GM19452 (cell line): ENCODE measurements at regions not wholly inside any gene's neighbourhood (a gene's known extent, or its start where the extent isn't known, plus 50 kb on each side); places are given as distances from the start of the nearest gene placed in this dataset.

Experiments
- ATAC-seq: cut with Tn5 transposase; IDR thresholded peaks from one replicate; pipeline ENCODE4 v1.9.1; 2021; ENCODE audit not compliant: unreplicated experiment

GRCh38 chr17:72206376-72206775 lies 85.6 kb downstream of the SOX9 start:
- no peak for ATAC-seq

GRCh38 chr17:72208832-72209231 lies 88.0 kb downstream of the SOX9 start:
- ATAC-seq = no peak

- no peak for ATAC-seq
Observed at GRCh38 chr17:72212041-72212440, 91.2 kb downstream of the SOX9 start.

GRCh38 chr17:72215490-72215889 lies 94.7 kb downstream of the SOX9 start:
- ATAC-seq = no peak

GRCh38 chr17:72215928-72216327 lies 95.1 kb downstream of the SOX9 start:
- ATAC-seq = no peak

GRCh38 chr17:72219137-72219823 lies 98.5 kb downstream of the SOX9 start:
- ATAC-seq = no peak

GRCh38 chr17:72219824-72220493 lies 99.1 kb downstream of the SOX9 start:
- ATAC-seq = no peak

- ATAC-seq = no peak
Observed at GRCh38 chr17:72222661-72223380, 102.0 kb downstream of the SOX9 start.

- ATAC-seq = no peak
Observed at GRCh38 chr17:72223866-72224291, 103.1 kb downstream of the SOX9 start.

GRCh38 chr17:72226322-72226721 lies 105.5 kb downstream of the SOX9 start:
- ATAC-seq = no peak

- ATAC-seq = no peak
Observed at GRCh38 chr17:72233986-72234385, 113.2 kb downstream of the SOX9 start.

GRCh38 chr17:72234985-72235384 lies 114.2 kb downstream of the SOX9 start:
- ATAC-seq = no peak

GRCh38 chr17:72236980-72237633 lies 116.3 kb downstream of the SOX9 start:
- no peak for ATAC-seq

- ATAC-seq = no peak
Observed at GRCh38 chr17:72238157-72238673, 117.4 kb downstream of the SOX9 start.

- ATAC-seq = no peak
Observed at GRCh38 chr17:72239548-72239947, 118.7 kb downstream of the SOX9 start.

- ATAC-seq = no peak
Observed at GRCh38 chr17:72240333-72240732, 119.5 kb downstream of the SOX9 start.

- no peak for ATAC-seq
Observed at GRCh38 chr17:72244494-72244893, 123.7 kb downstream of the SOX9 start.

- ATAC-seq = no peak
Observed at GRCh38 chr17:72244956-72245355, 124.1 kb downstream of the SOX9 start.

- ATAC-seq = no peak
Observed at GRCh38 chr17:72249441-72249840, 128.6 kb downstream of the SOX9 start.

GRCh38 chr17:72250206-72250605 lies 129.4 kb downstream of the SOX9 start:
- no peak for ATAC-seq

- no peak for ATAC-seq
Observed at GRCh38 chr17:72253597-72253996, 132.8 kb downstream of the SOX9 start.
